ENCODE measurements at regions not wholly inside any gene's neighbourhood (a gene's known extent, or its start where the extent isn't known, plus 50 kb on each side); places are given as distances from the start of the nearest gene placed in this dataset.

DNA sequence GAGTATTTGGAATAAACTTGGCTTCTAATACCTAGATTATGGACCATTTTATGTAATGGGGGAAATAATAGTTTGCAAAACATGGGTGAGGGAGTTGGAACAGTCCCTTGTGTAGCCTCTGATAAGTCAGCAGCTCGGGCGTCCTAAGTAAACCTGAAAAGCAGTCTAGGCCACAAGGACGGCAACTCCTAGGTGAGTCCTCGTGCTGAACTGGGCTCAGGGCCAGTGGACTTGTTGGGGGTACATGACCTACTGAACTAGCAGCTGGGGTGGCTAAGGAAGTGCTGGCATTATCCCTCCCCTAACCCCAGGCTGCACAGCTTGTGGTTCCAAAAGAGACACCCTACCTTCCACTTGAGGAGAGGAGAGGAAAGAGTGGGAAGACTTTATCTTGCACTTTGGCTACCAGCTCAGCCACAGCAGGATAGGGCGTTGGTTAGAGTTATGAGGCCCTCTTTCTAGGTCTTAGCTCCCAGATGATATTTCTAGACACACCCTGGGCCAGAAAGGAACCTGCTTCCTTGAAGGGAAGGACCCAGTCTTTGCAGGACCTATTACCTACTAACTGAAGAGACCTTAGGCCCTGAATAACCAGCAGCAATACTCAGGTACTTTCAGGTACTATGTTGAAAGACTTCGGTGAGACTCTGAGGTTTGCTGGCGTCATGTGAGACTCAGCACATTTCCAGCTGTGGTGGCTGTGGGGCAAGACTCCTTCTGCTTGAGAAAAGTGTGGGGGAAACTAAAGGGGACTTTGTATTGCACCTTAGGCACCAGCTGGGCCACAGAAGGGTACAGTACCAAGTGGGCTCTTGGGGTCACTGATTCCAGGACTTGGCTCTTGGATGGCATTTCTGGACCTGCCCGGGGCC is 71.0 kb downstream of the AQP4 start:
- no peak for ATAC-seq
- Mint-ChIP-seq H3K9me3 (peaks cover 6% of the 10 kb centered on the region), H3K27me3 (no peaks in the 10 kb centered on the region), H3K27ac (no peak overlapping the region), H3K36me3 (ENCODE audit: low read depth) (no peaks in the 10 kb centered on the region), H3K4me3 (no peak overlapping the region), H3K4me1 (no peaks in the 10 kb centered on the region)
- DNase-seq, result no peak

DNA sequence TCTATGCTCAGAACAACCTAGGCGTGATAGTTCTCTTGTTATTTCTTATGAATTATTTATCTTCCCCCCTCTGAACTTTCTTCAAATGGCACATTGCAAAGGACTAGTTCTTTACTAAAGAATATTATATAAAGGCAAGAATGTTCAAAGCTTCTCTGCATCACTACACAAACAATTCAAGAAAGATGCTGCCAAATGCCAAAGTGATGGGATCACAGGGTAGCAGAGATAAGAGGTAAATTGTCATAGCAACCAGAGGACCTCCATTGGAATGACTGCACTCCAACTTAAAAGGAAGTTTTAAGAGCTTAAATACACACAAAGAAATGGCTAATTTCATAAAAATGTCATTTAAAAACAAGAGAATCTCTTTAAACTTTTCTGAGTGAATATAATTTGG is 72.8 kb downstream of the AQP4 start:
- ATAC-seq (no peak), DNase-seq (no peak)
- H3K4me3 Mint-ChIP-seq, result no peak overlapping the region
- H3K27me3 Mint-ChIP-seq, result peaks cover 2% of the 10 kb centered on the region
- no peaks in the 10 kb centered on the region for H3K36me3 Mint-ChIP-seq (ENCODE audit: low read depth)
- no peak overlapping the region for H3K27ac Mint-ChIP-seq
- no peaks in the 10 kb centered on the region for H3K9me3 Mint-ChIP-seq
- no peaks in the 10 kb centered on the region for H3K4me1 Mint-ChIP-seq

DNA sequence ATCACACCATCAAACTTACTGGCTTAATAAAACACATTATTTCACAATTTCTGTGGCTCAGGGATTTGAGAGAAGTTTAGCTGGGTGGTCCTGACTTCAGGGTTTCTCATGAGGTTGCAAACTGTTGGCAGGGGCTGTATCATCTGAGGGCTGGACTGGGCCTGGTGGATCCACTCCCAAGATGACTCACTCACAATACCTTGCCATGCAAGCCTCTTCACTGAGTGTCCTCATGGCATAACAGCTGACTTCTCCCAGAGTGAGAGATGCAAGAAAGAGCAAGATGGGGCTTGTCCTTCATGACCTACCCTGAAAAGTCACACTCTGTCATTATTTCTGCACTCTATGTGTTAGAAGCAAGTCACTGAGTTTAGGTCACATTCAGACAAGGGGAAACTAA is 73.8 kb downstream of the AQP4 start:
- H3K4me3 Mint-ChIP-seq, result no peak overlapping the region
- ATAC-seq, result no peak
- no peak overlapping the region for H3K27ac Mint-ChIP-seq
- no peaks in the 10 kb centered on the region for H3K4me1 Mint-ChIP-seq
- peaks cover 2% of the 10 kb centered on the region for H3K27me3 Mint-ChIP-seq
- no peaks in the 10 kb centered on the region for H3K9me3 Mint-ChIP-seq
- DNase-seq, result no peak
- no peaks in the 10 kb centered on the region for H3K36me3 Mint-ChIP-seq (ENCODE audit: low read depth)

DNA sequence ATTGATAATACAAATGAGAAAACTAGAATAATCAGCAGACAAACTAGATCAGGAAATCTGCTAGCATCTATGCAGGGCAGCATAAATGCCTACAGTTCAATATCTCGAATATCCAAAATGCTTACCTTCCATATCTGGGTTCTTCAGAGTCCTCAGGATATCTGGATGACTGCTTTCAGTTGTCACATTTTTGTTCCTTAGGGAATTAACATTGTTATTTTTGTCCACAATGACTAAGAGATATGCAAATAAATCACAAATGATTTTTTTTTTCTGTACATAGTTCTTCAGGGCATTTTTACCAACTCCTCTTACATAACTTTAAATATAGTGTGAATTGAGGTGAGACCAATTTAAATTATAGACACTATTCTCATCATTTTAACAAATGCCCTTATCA is 80.9 kb downstream of the AQP4 start:
- H3K4me3 Mint-ChIP-seq, result no peak overlapping the region
- peaks cover 2% of the 10 kb centered on the region for H3K27me3 Mint-ChIP-seq
- no peak for ATAC-seq

DNA sequence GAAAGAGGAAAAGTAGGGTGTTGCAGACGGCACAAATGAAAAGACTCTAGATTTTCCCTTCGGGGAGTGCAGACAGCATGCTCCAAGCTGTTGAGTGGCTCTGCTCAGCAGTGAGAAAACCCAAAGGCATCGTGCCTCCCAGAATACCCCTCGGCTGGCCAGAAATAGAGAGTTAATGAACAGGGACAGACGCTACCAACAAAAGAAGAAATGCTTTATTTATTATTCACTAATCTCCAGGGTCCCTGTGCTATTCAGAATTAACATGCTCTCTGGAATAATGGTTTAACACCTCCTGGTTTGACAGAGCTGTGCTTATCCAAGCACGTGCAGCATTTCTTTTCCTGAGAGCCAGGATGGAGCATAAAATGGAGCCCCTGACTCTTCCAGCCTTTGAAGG is 82.3 kb downstream of the AQP4 start:
- ATAC-seq, result no peak
- DNase-seq, result no peak
- H3K9me3 Mint-ChIP-seq, result no peaks in the 10 kb centered on the region
- no peak overlapping the region for H3K4me3 Mint-ChIP-seq
- no peaks in the 10 kb centered on the region for H3K36me3 Mint-ChIP-seq (ENCODE audit: low read depth)
- no peak overlapping the region for H3K27ac Mint-ChIP-seq
- peaks cover 2% of the 10 kb centered on the region for H3K27me3 Mint-ChIP-seq
- H3K4me1 Mint-ChIP-seq, result no peaks in the 10 kb centered on the region

More for the DNA sequence above, 80.9 kb downstream of the AQP4 start:
- Mint-ChIP-seq H3K9me3 (no peaks in the 10 kb centered on the region), H3K27ac (no peak overlapping the region), H3K4me1 (no peaks in the 10 kb centered on the region), H3K36me3 (ENCODE audit: low read depth) (no peaks in the 10 kb centered on the region)
- DNase-seq, result no peak

DNA sequence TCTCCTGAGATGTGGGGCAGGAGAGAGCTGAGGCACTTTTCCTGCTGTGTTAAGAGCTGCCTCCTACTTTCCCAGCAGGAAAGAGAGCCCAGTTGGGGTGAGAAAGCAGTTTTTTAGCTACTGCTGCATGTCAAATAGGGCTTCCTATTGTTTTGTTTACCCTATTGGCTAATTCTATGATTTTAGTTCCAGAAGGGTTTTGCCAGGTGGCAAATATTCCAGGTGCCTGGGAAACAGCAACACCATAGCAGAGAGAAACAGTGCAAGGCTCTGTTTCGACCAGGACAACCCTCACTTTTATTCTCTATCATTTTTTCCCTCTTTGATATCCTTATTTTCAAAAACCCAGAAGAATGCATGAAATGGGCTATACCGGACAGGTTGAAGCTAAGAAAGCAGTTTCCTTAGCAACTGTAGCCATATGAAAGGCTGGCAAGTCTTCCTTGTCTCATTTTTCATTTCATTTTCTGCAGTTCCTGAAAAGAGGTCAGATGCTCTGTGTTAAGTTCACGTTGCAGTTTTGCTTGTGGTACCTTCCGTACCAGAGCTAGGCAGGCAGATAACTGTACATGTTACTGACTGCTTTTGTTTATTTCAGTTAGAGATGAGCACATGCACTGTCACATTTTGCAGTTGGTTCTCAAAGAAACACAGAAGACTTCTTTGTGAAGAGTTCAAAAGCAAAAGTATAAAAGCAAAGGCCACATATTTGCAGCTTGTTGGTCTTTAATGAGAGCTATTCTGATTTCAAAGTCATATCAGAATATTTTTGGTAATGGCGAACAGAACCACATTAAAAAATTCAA is 84.8 kb downstream of the AQP4 start:
- Mint-ChIP-seq H3K4me1 (no peaks in the 10 kb centered on the region), H3K27me3 (no peaks in the 10 kb centered on the region), H3K36me3 (ENCODE audit: low read depth) (no peaks in the 10 kb centered on the region), H3K27ac (no peak overlapping the region), H3K4me3 (no peak overlapping the region), H3K9me3 (no peaks in the 10 kb centered on the region)
- ATAC-seq (no peak), DNase-seq (no peak)

DNA sequence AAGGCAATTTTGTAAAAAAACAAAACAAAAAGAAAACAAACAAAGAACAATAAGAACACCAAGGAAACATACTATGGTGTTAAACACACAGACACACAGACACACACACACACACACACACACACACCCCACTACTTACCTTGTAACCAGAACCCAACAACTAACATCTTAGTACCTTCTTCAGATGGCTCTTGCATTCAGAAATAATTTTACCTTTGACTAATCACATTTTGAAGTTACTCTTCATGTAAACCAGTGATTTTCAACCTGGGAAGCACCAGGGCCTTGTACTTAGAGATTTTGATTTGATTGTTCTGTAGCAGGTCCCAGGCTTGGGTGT is 87.5 kb downstream of the AQP4 start:
- no peak for DNase-seq
- Mint-ChIP-seq H3K4me3 (no peak overlapping the region), H3K9me3 (no peaks in the 10 kb centered on the region), H3K36me3 (ENCODE audit: low read depth) (no peaks in the 10 kb centered on the region), H3K4me1 (no peaks in the 10 kb centered on the region), H3K27ac (no peak overlapping the region), H3K27me3 (no peaks in the 10 kb centered on the region)
- no peak for ATAC-seq

DNA sequence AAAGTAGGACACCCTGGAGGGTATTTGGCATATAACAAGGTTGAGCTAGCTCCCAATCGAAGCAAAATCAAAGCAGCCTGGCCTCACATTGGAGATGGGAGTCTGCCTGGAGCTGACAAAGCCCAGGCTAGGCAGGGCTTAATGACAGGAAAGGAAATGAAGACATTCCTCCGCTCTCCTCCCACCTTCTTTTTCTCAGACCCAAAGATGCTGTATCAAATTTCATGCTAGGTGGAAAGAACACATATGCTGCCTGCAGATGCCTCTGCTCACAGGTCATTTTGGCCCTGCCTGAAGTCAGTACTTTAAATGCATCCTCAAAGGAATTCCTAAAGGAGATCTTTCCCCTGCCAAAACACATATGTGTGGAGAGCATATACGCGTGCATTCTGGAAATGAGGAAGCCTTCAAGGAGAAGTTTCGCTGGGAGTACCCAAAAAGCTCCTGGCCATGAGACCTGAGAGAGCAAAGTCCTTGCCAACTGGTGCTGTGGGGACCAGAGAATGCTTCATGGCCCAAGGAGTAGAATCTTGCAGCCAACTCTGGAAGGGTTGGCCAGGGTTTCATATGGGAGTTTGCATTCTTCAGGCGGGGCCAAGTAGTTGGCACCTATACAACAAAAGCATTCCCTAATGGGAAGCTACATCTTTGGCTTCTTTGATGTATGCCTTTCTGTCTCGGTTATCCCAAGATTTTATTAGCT is 88.0 kb downstream of the AQP4 start:
- Mint-ChIP-seq H3K9me3 (no peaks in the 10 kb centered on the region), H3K27ac (no peak overlapping the region), H3K36me3 (ENCODE audit: low read depth) (no peaks in the 10 kb centered on the region), H3K27me3 (no peaks in the 10 kb centered on the region), H3K4me3 (no peak overlapping the region), H3K4me1 (no peaks in the 10 kb centered on the region)
- no peak for ATAC-seq
- no peak for DNase-seq

DNA sequence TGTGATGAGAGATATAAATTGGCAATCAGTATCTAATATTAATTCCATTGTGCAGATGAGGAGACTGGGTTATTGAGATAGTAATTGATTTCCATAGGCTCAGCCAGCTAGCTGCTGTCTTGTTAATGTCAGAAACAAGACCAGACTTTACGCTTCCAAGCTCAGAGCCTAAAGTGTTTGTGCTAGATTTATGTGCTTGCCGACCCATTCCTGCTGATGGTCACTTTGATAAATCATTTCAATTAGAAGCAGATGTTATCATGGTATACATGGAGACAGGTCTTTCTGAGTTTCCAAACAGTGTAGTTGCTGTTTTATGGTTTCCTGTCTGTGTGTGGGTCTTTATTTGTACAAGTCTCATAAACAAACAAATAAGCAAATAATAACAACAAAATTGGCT is 92.8 kb downstream of the AQP4 start:
- Mint-ChIP-seq H3K27me3 (no peaks in the 10 kb centered on the region), H3K4me3 (no peak overlapping the region), H3K4me1 (no peaks in the 10 kb centered on the region), H3K27ac (no peak overlapping the region), H3K9me3 (no peaks in the 10 kb centered on the region), H3K36me3 (ENCODE audit: low read depth) (no peaks in the 10 kb centered on the region)
- DNase-seq (no peak), ATAC-seq (no peak)

DNA sequence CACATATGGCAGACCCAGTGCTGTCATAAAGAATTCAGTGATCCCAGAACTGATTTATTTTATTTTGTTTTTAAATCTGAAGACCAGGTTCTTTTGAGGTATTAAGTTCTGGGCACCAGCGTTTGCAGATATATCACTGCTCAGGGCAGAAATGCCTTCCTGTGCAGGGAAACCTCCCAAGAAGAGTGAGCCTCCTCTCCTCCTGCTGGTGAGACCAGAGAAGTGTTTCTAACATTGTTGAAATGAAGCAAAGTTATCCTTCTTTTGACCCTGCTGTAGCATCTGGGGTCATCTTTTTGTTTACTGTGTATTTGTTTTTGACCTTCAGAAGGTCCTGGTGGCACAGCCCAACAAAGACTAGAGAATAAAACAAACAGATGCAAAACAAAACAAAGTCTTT is 94.0 kb downstream of the AQP4 start:
- no peaks in the 10 kb centered on the region for H3K4me1 Mint-ChIP-seq
- H3K4me3 Mint-ChIP-seq, result no peak overlapping the region
- H3K9me3 Mint-ChIP-seq, result peaks cover 6% of the 10 kb centered on the region
- DNase-seq (no peak), ATAC-seq (no peak)
- no peaks in the 10 kb centered on the region for H3K27me3 Mint-ChIP-seq
- no peak overlapping the region for H3K27ac Mint-ChIP-seq
- H3K36me3 Mint-ChIP-seq (ENCODE audit: low read depth), result no peaks in the 10 kb centered on the region

DNA sequence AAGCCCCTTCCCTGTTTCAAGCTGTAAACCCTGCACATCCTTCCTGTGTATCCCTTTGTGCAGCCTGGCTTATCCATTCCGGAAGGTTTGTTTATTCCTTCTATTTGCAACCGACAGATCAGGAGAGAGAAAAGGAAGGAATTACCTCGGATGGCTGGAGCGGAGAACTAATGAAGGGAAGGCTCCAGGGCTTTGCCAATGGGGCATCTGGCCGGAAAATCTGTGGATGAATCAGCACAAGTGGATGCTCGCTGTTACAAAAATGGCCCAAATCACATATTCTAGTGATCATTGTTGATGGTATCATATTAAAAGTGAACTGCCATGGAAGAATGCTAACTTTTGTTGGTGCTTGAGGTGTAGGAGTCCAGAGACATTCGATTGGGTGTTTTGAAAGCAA is 97.1 kb downstream of the AQP4 start:
- no peaks in the 10 kb centered on the region for H3K4me1 Mint-ChIP-seq
- H3K4me3 Mint-ChIP-seq, result no peak overlapping the region

DNA sequence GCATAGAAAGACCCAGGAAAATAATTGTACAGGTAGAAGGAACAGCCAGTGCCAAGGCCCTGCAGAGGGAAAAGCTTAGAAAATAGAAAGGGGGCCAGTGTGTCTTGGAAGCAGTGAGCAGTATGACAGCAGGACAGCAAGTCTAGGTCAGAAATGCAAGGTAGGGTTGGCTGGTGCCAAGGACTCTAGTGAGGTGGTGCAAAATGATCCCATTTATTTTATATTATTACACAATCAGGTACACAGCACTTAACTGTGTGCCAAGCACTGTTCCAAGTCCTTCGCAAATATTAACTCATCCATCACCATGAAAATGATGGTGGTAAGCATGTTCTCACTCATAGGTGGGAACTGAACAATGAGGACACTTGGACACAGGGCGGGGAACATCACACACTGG is 100.0 kb downstream of the AQP4 start:
- H3K36me3 Mint-ChIP-seq (ENCODE audit: low read depth), result no peaks in the 10 kb centered on the region

More for the DNA sequence above, 97.1 kb downstream of the AQP4 start:
- no peak for ATAC-seq
- Mint-ChIP-seq H3K27ac (no peak overlapping the region), H3K9me3 (peaks cover 6% of the 10 kb centered on the region), H3K27me3 (no peaks in the 10 kb centered on the region), H3K36me3 (ENCODE audit: low read depth) (no peaks in the 10 kb centered on the region)
- no peak for DNase-seq

DNA sequence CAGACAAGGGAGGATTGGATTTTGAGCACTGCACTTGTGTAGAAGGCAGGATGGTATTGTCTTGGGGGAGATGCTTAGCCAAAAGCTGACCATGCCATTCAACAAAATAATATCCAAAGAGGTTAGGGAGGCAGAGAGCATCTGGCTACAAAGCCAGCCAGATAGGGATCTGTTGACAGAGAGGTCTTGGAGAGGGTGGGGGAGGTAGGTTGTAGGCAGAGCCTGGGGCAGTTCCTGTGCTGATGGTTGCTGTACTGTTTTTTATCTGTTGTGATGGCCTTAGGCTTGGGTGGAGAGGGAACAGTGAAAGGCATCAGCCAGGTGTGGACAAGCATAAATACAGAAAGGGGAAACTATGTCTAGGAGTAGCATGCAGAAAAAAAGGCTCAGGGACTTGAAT is 100.9 kb downstream of the AQP4 start:
- DNase-seq, result no peak
- no peaks in the 10 kb centered on the region for H3K27me3 Mint-ChIP-seq
- peaks cover 6% of the 10 kb centered on the region for H3K9me3 Mint-ChIP-seq
- H3K4me3 Mint-ChIP-seq, result no peak overlapping the region
- no peaks in the 10 kb centered on the region for H3K4me1 Mint-ChIP-seq
- no peak for ATAC-seq
- H3K27ac Mint-ChIP-seq, result no peak overlapping the region
- no peaks in the 10 kb centered on the region for H3K36me3 Mint-ChIP-seq (ENCODE audit: low read depth)

More for the DNA sequence above, 100.0 kb downstream of the AQP4 start:
- DNase-seq (no peak), ATAC-seq (no peak)
- no peaks in the 10 kb centered on the region for H3K27me3 Mint-ChIP-seq
- peaks cover 6% of the 10 kb centered on the region for H3K9me3 Mint-ChIP-seq
- no peaks in the 10 kb centered on the region for H3K4me1 Mint-ChIP-seq
- no peak overlapping the region for H3K27ac Mint-ChIP-seq
- H3K4me3 Mint-ChIP-seq, result no peak overlapping the region

DNA sequence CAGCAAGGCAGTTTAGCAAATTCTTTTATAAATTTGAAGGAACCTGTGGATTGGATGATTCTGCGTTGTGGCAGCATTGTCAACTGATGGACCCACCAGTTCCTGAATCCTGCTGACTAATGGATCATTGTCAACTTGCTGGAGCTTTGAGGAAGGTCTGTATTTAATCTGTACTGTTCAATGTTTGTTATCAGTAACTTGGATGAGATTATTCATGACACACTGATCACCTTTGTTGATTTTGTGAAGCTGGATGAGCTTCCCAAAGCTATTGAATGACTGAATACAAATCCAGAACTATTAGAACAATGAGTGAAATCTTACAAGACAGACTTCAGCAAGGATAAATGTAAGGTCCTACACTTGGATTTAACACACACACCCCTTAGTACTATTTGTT is 101.3 kb downstream of the AQP4 start:
- peaks cover 6% of the 10 kb centered on the region for H3K9me3 Mint-ChIP-seq
- DNase-seq, result no peak
- no peak overlapping the region for H3K27ac Mint-ChIP-seq
- ATAC-seq, result no peak
- H3K27me3 Mint-ChIP-seq, result no peaks in the 10 kb centered on the region
- H3K36me3 Mint-ChIP-seq (ENCODE audit: low read depth), result no peaks in the 10 kb centered on the region
- no peaks in the 10 kb centered on the region for H3K4me1 Mint-ChIP-seq
- H3K4me3 Mint-ChIP-seq, result no peak overlapping the region

Data from activated naive CD8-positive, alpha-beta T cell treated with anti-CD3 and anti-CD28 coated beads, Interleukin-2, amount 50 U/mL, for 24 hours (primary cell).